Endothelial cell of umbilical vein (primary cell): ENCODE measurements at regions not wholly inside any gene's neighbourhood (a gene's known extent, or its start where the extent isn't known, plus 50 kb on each side); places are given as distances from the start of the nearest gene placed in this dataset.

Experiments used
- BruUV-seq: library from RNA; stranded (reverse); fragments of 400-500 nt; replicated peaks from 2 replicates; lab custom pipeline; 2021; lab: Mats Ljungman, UMichigan
- CTCF ChIA-PET: fragments of 300-600, 350-600 bp; sonication (Branson Sonifier 250); formaldehyde crosslinking; loops from one replicate; lab custom pipeline; 2021; ENCODE audit warnings: antibody characterized with exemption, inconsistent platforms; lab: Charles Lee
- POLR2A ChIA-PET: fragments of 300-600, 350-600 bp; sonication (Branson Sonifier 250); formaldehyde crosslinking; loops from one replicate; lab custom pipeline; 2021; ENCODE audit warnings: antibody characterized with exemption, inconsistent platforms; lab: Charles Lee
- DNase-seq: peaks from one replicate; pipeline ENCODE4 v3.0.0-alpha.2; 2011; ENCODE audit warnings: low read depth, low spot score
- FAIRE-seq: peaks from 2 replicates; lab custom pipeline; 2011; peaks lifted over from hg19 to GRCh38; lab: Jason Lieb, UNC
- H2AFZ ChIP-seq: 2 replicates; pipeline ENCODE4 v1.6.0; 2012; ENCODE audit warnings: low read depth, low read length, control low read depth, inconsistent platforms
- H3K27ac ChIP-seq: 2 replicates; pipeline ENCODE4 v1.5.1; 2011; ENCODE audit warnings: low read depth, mild to moderate bottlenecking, control low read depth, low read length, moderate library complexity; ENCODE audit not compliant: insufficient read depth
- H3K27me3 ChIP-seq, 2 experiments: 2 replicates each; pipeline versions ENCODE4 v1.6.0 to v1.6.1; 2011; ENCODE audit warnings: low read length in 2 of 2, mixed read lengths in 1 of 2; ENCODE audit not compliant: control insufficient read depth in 2 of 2, insufficient read depth in 2 of 2
- H3K36me3 ChIP-seq, 2 experiments: 2 replicates in 1 of 2; 3 replicates in 1 of 2; pipeline ENCODE4 v1.5.1; 2011; ENCODE audit warnings: low read length in 2 of 2, mild to moderate bottlenecking in 1 of 2, moderate library complexity in 1 of 2; ENCODE audit not compliant: control insufficient read depth in 2 of 2, insufficient read depth in 2 of 2; ENCODE audit errors: extremely low read depth in 1 of 2
- H3K4me1 ChIP-seq: 3 replicates; pipeline ENCODE4 v1.5.1; 2011; ENCODE audit warnings: mild to moderate bottlenecking, low read length; ENCODE audit not compliant: control insufficient read depth, insufficient read depth; ENCODE audit errors: extremely low read depth
- H3K4me2 ChIP-seq: 2 replicates; pipeline ENCODE4 v1.6.1; 2011; ENCODE audit warnings: low read length, control low read depth, mixed read lengths; ENCODE audit not compliant: insufficient read depth
- H3K4me3 ChIP-seq, 3 experiments: fragments of 200-600 bp in 1 of 3; sonication (generic), shearing (Covaris generic) in 1 of 3; replicated peaks in 1 of 3; 2 replicates each; pipeline ENCODE4 v1.5.1; 2011 to 2016; ENCODE audit warnings: control low read depth in 3 of 3, low read length in 3 of 3, mild to moderate bottlenecking in 2 of 3, inconsistent platforms in 1 of 3, low read depth in 1 of 3, moderate library complexity in 1 of 3; ENCODE audit not compliant: insufficient read depth in 1 of 3
- H3K79me2 ChIP-seq: 2 replicates; pipeline ENCODE4 v1.6.0; 2012; ENCODE audit warnings: low read length, inconsistent platforms; ENCODE audit not compliant: control insufficient read depth, insufficient read depth
- H3K9ac ChIP-seq: replicated peaks from 2 replicates; pipeline ENCODE3; 2011; ENCODE audit warnings: low read length, control low read depth; ENCODE audit not compliant: insufficient read depth; ENCODE audit errors: extremely low read depth
- H3K9me1 ChIP-seq: replicated peaks from 3 replicates; pipeline ENCODE4 v1.6.0; 2011; ENCODE audit warnings: mild to moderate bottlenecking, low read length; ENCODE audit not compliant: control insufficient read depth, insufficient read depth; ENCODE audit errors: extremely low read depth
- H3K9me3 ChIP-seq: replicated peaks from 2 replicates; pipeline ENCODE4 v1.5.1; 2012; ENCODE audit warnings: low read length, inconsistent platforms; ENCODE audit not compliant: control insufficient read depth, insufficient read depth
- H4K20me1 ChIP-seq: replicated peaks from 2 replicates; pipeline ENCODE3; 2011; ENCODE audit warnings: mild to moderate bottlenecking, low read length; ENCODE audit not compliant: control insufficient read depth, insufficient read depth; ENCODE audit errors: extremely low read depth
- EZH2 ChIP-seq: IDR thresholded peaks from 2 replicates; pipeline ENCODE4 v1.6.1; 2012; ENCODE audit warnings: borderline replicate concordance, low read depth, mild to moderate bottlenecking, moderate library complexity, low read length, inconsistent platforms; ENCODE audit not compliant: severe bottlenecking
- FOS ChIP-seq: IDR thresholded peaks from 2 replicates; pipeline ENCODE4 v1.6.1; 2011; ENCODE audit warnings: mild to moderate bottlenecking, low read length, moderate library complexity, borderline replicate concordance; ENCODE audit not compliant: insufficient read depth
- GATA2 ChIP-seq: IDR thresholded peaks from 2 replicates; pipeline ENCODE4 v1.7.0; 2011; ENCODE audit warnings: low read depth, mild to moderate bottlenecking, moderate library complexity, mixed read lengths, low read length; ENCODE audit not compliant: insufficient read length, insufficient read depth
- JUN ChIP-seq: IDR thresholded peaks from 2 replicates; pipeline ENCODE4 v1.6.1; 2011; ENCODE audit warnings: borderline replicate concordance, low read depth; ENCODE audit not compliant: insufficient read length, insufficient read depth
- MYC ChIP-seq: IDR thresholded peaks from one replicate; pipeline ENCODE4 v1.6.1; 2011; ENCODE audit warnings: mild to moderate bottlenecking, low read depth, low read length
- POLR2A ChIP-seq: IDR thresholded peaks from 2 replicates; pipeline ENCODE4 v1.6.1; 2012; ENCODE audit warnings: low read depth, mild to moderate bottlenecking, control low read depth, low read length
- POLR2AphosphoS5 ChIP-seq: IDR thresholded peaks from 2 replicates; pipeline ENCODE4 v1.6.1; 2012; ENCODE audit warnings: low read depth, mild to moderate bottlenecking, control low read depth, low read length, moderate library complexity; ENCODE audit not compliant: insufficient read depth
- dilution Hi-C: fragments of 300-500 bp; cut with MboI; formaldehyde crosslinking; loops from one replicate; pipeline ENCODE4 v1.15.0; 2019; ENCODE audit warnings: low sequenced_read_pairs; ENCODE audit not compliant: extremely low pct_ligation_motif_present
- intact Hi-C: fragments of 100-400 bp; cut with micrococcal nuclease; formaldehyde crosslinking; loops from one replicate; pipeline ENCODE4 v1.10.0; 2022
- TF ChIP-seq, protein P1 (sequence below): IDR thresholded peaks from 2 replicates; pipeline ENCODE4 v1.6.1; 2011; ENCODE audit not compliant: insufficient read depth, insufficient read length
- TF ChIP-seq, protein P2 (sequence below), 2 donors: IDR thresholded peaks; 1 replicate in 1 of 2; 2 replicates in 1 of 2; pipeline ENCODE4 v1.5.1; 2011; ENCODE audit warnings: low read length in 2 of 2, mild to moderate bottlenecking in 2 of 2, moderate library complexity in 2 of 2, control low read depth in 1 of 2, inconsistent platforms in 1 of 2, low read depth in 1 of 2; ENCODE audit not compliant: insufficient read depth in 1 of 2; ENCODE audit errors: extremely low read depth in 1 of 2

DNA sequence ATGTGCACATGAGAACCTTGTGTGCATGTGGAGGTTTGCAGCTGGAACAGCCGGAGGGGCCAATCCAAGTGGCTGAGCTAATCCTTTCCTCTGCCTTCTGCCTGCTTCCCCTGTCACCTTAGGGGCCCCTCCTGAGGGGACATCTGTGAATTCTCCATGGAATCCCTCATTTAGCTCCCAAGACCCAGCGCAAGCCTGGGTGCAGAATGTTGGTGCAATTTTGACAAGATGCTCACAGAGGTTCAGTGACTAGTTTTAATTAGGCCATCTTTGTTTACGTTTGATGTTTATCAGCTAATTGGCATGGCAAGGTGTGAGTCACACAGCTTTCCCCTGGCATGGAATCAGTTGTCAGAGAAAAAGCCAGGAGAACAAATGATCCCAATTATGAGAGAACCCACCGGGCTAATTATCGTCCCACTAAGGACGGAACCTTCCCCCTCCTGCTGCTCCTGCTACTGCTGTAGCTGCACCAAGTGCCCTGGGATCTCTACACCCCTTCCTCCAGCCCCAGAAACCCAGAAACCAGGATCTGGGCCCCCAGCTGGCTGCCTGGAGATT, 63.6 kb upstream of the PAX6 start:
- dilution Hi-C loops = no loop called here
- FAIRE-seq = no peak
- ChIA-PET POLR2A (no interaction called here), CTCF (interaction anchor here (0.7 to 2.2 kb wide), 6 partner anchors 8 to 468 kb away, joined by 3 to 7 read pairs (median 4); no protein-coding TSS in a partner anchor)
- no peaks in the 10 kb centered on the region for H3K9me3 ChIP-seq
- H4K20me1 ChIP-seq = no peaks in the 10 kb centered on the region
- intact Hi-C loops = loop anchor here (5.0 to 10.0 kb wide), 2 partner anchors 303 to 770 kb away; no protein-coding TSS in a partner anchor
- no peak overlapping the region for H2AFZ ChIP-seq
- H3K27ac ChIP-seq = no peak overlapping the region
- peaks cover 6 to 14% of the 10 kb centered on the region in 2 experiments for H3K27me3 ChIP-seq
- no peak for DNase-seq
- no peaks in the 10 kb centered on the region for H3K36me3 ChIP-seq
- H3K4me2 ChIP-seq = no peak overlapping the region
- H3K4me1 ChIP-seq = no peaks in the 10 kb centered on the region
- H3K79me2 ChIP-seq = no peaks in the 10 kb centered on the region
- no TSS peak for BruUV-seq
- no peak overlapping the region for H3K9ac ChIP-seq
- H3K4me3 ChIP-seq = no peak overlapping the region
- H3K9me1 ChIP-seq = no peaks in the 10 kb centered on the region
- TF ChIP-seq EZH2 = no peak
- TF ChIP-seq, protein P1, sequence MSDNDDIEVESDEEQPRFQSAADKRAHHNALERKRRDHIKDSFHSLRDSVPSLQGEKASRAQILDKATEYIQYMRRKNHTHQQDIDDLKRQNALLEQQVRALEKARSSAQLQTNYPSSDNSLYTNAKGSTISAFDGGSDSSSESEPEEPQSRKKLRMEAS = no peak
- TF ChIP-seq JUN = no peak
- no peak for TF ChIP-seq FOS
- TF ChIP-seq MYC = no peak
- TF ChIP-seq GATA2 = no peak
- TF ChIP-seq POLR2AphosphoS5 = no peak
- TF ChIP-seq, protein P2, sequence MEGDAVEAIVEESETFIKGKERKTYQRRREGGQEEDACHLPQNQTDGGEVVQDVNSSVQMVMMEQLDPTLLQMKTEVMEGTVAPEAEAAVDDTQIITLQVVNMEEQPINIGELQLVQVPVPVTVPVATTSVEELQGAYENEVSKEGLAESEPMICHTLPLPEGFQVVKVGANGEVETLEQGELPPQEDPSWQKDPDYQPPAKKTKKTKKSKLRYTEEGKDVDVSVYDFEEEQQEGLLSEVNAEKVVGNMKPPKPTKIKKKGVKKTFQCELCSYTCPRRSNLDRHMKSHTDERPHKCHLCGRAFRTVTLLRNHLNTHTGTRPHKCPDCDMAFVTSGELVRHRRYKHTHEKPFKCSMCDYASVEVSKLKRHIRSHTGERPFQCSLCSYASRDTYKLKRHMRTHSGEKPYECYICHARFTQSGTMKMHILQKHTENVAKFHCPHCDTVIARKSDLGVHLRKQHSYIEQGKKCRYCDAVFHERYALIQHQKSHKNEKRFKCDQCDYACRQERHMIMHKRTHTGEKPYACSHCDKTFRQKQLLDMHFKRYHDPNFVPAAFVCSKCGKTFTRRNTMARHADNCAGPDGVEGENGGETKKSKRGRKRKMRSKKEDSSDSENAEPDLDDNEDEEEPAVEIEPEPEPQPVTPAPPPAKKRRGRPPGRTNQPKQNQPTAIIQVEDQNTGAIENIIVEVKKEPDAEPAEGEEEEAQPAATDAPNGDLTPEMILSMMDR (IDR thresholded peaks at IDR 0.05; ENCODE audit: extremely low read depth in 1 of 2, insufficient read depth in 1 of 2, low read depth in 1 of 2, low read length in 2 of 2) = no peak
- TF ChIP-seq POLR2A = no peak
